ENCODE measurements at regions not wholly inside any gene's neighbourhood (a gene's known extent, or its start where the extent isn't known, plus 50 kb on each side); places are given as distances from the start of the nearest gene placed in this dataset.

GRCh38 chr6:78268591-78269452 is 598.5 kb upstream of the IRAK1BP1 start:
- peaks cover 8% of the 10 kb centered on the region for H3K9me3 Mint-ChIP-seq
- no peak overlapping the region for H3K27ac Mint-ChIP-seq
- no peak overlapping the region for H3K4me3 Mint-ChIP-seq
- no peak for ATAC-seq
- H3K4me1 Mint-ChIP-seq (ENCODE audit: low read depth in 2 of 2), result peaks cover 0 to 3% of the 10 kb centered on the region in 2 donors
- DNase-seq (ENCODE audit: low spot score), result no peak
- H3K27me3 Mint-ChIP-seq, result no peaks in the 10 kb centered on the region
- no peaks in the 10 kb centered on the region for H3K36me3 Mint-ChIP-seq

- Mint-ChIP-seq H3K27me3 (no peaks in the 10 kb centered on the region), H3K9me3 (peaks cover 15% of the 10 kb centered on the region), H3K4me3 (no peak overlapping the region), H3K27ac (no peak overlapping the region), H3K4me1 (ENCODE audit: low read depth in 2 of 2) (no peaks in the 10 kb centered on the region), H3K36me3 (no peaks in the 10 kb centered on the region)
- DNase-seq (ENCODE audit: low spot score) (no peak), ATAC-seq (no peak)
Measured at GRCh38 chr6:78300885-78301284, 566.5 kb upstream of the IRAK1BP1 start.

GRCh38 chr6:78302411-78302810 is 564.9 kb upstream of the IRAK1BP1 start:
- DNase-seq (ENCODE audit: low spot score), result no peak
- Mint-ChIP-seq H3K9me3 (peaks cover 18% of the 10 kb centered on the region), H3K4me1 (ENCODE audit: low read depth in 2 of 2) (no peaks in the 10 kb centered on the region), H3K4me3 (no peak overlapping the region), H3K27me3 (no peaks in the 10 kb centered on the region), H3K36me3 (no peaks in the 10 kb centered on the region), H3K27ac (no peak overlapping the region)
- ATAC-seq, result no peak

GRCh38 chr6:78308025-78308424 is 559.3 kb upstream of the IRAK1BP1 start:
- ATAC-seq (no peak), DNase-seq (ENCODE audit: low spot score) (no peak)
- Mint-ChIP-seq H3K36me3 (peaks cover 6% of the 10 kb centered on the region), H3K27me3 (no peaks in the 10 kb centered on the region), H3K27ac (no peak overlapping the region), H3K4me3 (no peak overlapping the region), H3K9me3 (peaks cover 36% of the 10 kb centered on the region), H3K4me1 (ENCODE audit: low read depth in 2 of 2) (no peaks in the 10 kb centered on the region)

GRCh38 chr6:78322068-78322845 is 545.1 kb upstream of the IRAK1BP1 start:
- Mint-ChIP-seq H3K27me3 (no peaks in the 10 kb centered on the region), H3K4me1 (ENCODE audit: low read depth in 2 of 2) (no peaks in the 10 kb centered on the region), H3K9me3 (peaks cover 15% of the 10 kb centered on the region), H3K4me3 (no peak overlapping the region), H3K27ac (no peak overlapping the region), H3K36me3 (peaks cover 5% of the 10 kb centered on the region)
- ATAC-seq (no peak), DNase-seq (ENCODE audit: low spot score) (no peak)

GRCh38 chr6:78324213-78324612 is 543.1 kb upstream of the IRAK1BP1 start:
- ATAC-seq, result no peak
- H3K4me3 Mint-ChIP-seq, result no peak overlapping the region
- H3K36me3 Mint-ChIP-seq, result peaks cover 5% of the 10 kb centered on the region

GRCh38 chr6:78340755-78341154 is 526.6 kb upstream of the IRAK1BP1 start:
- no peak overlapping the region for H3K4me3 Mint-ChIP-seq
- H3K27ac Mint-ChIP-seq, result no peak overlapping the region
- peaks cover 10% of the 10 kb centered on the region for H3K9me3 Mint-ChIP-seq
- H3K36me3 Mint-ChIP-seq, result peaks cover 4% of the 10 kb centered on the region
- no peaks in the 10 kb centered on the region for H3K27me3 Mint-ChIP-seq
- no peaks in the 10 kb centered on the region for H3K4me1 Mint-ChIP-seq (ENCODE audit: low read depth in 2 of 2)
- ATAC-seq, result no peak
- DNase-seq (ENCODE audit: low spot score), result no peak

More at GRCh38 chr6:78324213-78324612, 543.1 kb upstream of the IRAK1BP1 start:
- H3K9me3 Mint-ChIP-seq, result peaks cover 15% of the 10 kb centered on the region
- no peak for DNase-seq (ENCODE audit: low spot score)
- no peaks in the 10 kb centered on the region for H3K4me1 Mint-ChIP-seq (ENCODE audit: low read depth in 2 of 2)
- no peaks in the 10 kb centered on the region for H3K27me3 Mint-ChIP-seq
- no peak overlapping the region for H3K27ac Mint-ChIP-seq

GRCh38 chr6:78345882-78346281 is 521.5 kb upstream of the IRAK1BP1 start:
- no peaks in the 10 kb centered on the region for H3K4me1 Mint-ChIP-seq (ENCODE audit: low read depth in 2 of 2)
- ATAC-seq (no peak), DNase-seq (ENCODE audit: low spot score) (no peak)
- H3K27me3 Mint-ChIP-seq, result no peaks in the 10 kb centered on the region
- H3K4me3 Mint-ChIP-seq, result no peak overlapping the region
- no peak overlapping the region for H3K27ac Mint-ChIP-seq
- H3K36me3 Mint-ChIP-seq, result peaks cover 4% of the 10 kb centered on the region
- H3K9me3 Mint-ChIP-seq, result peaks cover 11% of the 10 kb centered on the region

GRCh38 chr6:78347191-78347916 is 520.0 kb upstream of the IRAK1BP1 start:
- no peak for ATAC-seq

GRCh38 chr6:78353040-78353439 is 514.3 kb upstream of the IRAK1BP1 start:
- H3K9me3 Mint-ChIP-seq, result peaks cover 20% of the 10 kb centered on the region
- DNase-seq (ENCODE audit: low spot score) (no peak), ATAC-seq (no peak)
- H3K27ac Mint-ChIP-seq, result no peak overlapping the region
- H3K4me3 Mint-ChIP-seq, result no peak overlapping the region
- peaks cover 4% of the 10 kb centered on the region for H3K36me3 Mint-ChIP-seq
- H3K27me3 Mint-ChIP-seq, result no peaks in the 10 kb centered on the region
- H3K4me1 Mint-ChIP-seq (ENCODE audit: low read depth in 2 of 2), result no peaks in the 10 kb centered on the region

More at GRCh38 chr6:78347191-78347916, 520.0 kb upstream of the IRAK1BP1 start:
- Mint-ChIP-seq H3K9me3 (peaks cover 8% of the 10 kb centered on the region), H3K4me1 (ENCODE audit: low read depth in 2 of 2) (no peaks in the 10 kb centered on the region), H3K27ac (no peak overlapping the region), H3K36me3 (peaks cover 4% of the 10 kb centered on the region), H3K4me3 (no peak overlapping the region), H3K27me3 (no peaks in the 10 kb centered on the region)
- no peak for DNase-seq (ENCODE audit: low spot score)

GRCh38 chr6:78363688-78364087 is 503.7 kb upstream of the IRAK1BP1 start:
- Mint-ChIP-seq H3K4me1 (ENCODE audit: low read depth in 2 of 2) (no peaks in the 10 kb centered on the region), H3K27me3 (no peaks in the 10 kb centered on the region), H3K9me3 (peaks cover 18% of the 10 kb centered on the region), H3K27ac (no peak overlapping the region), H3K36me3 (peaks cover 5% of the 10 kb centered on the region), H3K4me3 (no peak overlapping the region)
- no peak for DNase-seq (ENCODE audit: low spot score)
- no peak for ATAC-seq

GRCh38 chr6:78365473-78365872 is 501.9 kb upstream of the IRAK1BP1 start:
- Mint-ChIP-seq H3K4me1 (ENCODE audit: low read depth in 2 of 2) (no peaks in the 10 kb centered on the region), H3K4me3 (no peak overlapping the region), H3K9me3 (peaks cover 20% of the 10 kb centered on the region), H3K36me3 (peaks cover 5% of the 10 kb centered on the region), H3K27me3 (no peaks in the 10 kb centered on the region), H3K27ac (no peak overlapping the region)
- DNase-seq (ENCODE audit: low spot score), result no peak
- no peak for ATAC-seq

GRCh38 chr6:78377056-78377455 is 490.3 kb upstream of the IRAK1BP1 start:
- Mint-ChIP-seq H3K27me3 (no peaks in the 10 kb centered on the region), H3K9me3 (peaks cover 15% of the 10 kb centered on the region), H3K27ac (no peak overlapping the region), H3K4me1 (ENCODE audit: low read depth in 2 of 2) (no peaks in the 10 kb centered on the region), H3K4me3 (no peak overlapping the region), H3K36me3 (peaks cover 4% of the 10 kb centered on the region)
- DNase-seq (ENCODE audit: low spot score) (no peak), ATAC-seq (no peak)

- ATAC-seq (no peak), DNase-seq (ENCODE audit: low spot score) (no peak)
- H3K9me3 Mint-ChIP-seq, result peaks cover 13% of the 10 kb centered on the region
- no peaks in the 10 kb centered on the region for H3K36me3 Mint-ChIP-seq
- H3K4me1 Mint-ChIP-seq (ENCODE audit: low read depth in 2 of 2), result no peaks in the 10 kb centered on the region
- no peak overlapping the region for H3K27ac Mint-ChIP-seq
- H3K4me3 Mint-ChIP-seq, result no peak overlapping the region
- H3K27me3 Mint-ChIP-seq, result no peaks in the 10 kb centered on the region
Measured at GRCh38 chr6:78379982-78380381, 487.4 kb upstream of the IRAK1BP1 start.

Data from natural killer cell treated with Interleukin-12 subunit alpha and Interleukin-12 subunit beta and Interleukin-15 and Interleukin-18, amount 100 ng/mL, for 72 hours (primary cell).